IMR-90 (cell line): ENCODE measurements at regions not wholly inside any gene's neighbourhood (a gene's known extent, or its start where the extent isn't known, plus 50 kb on each side); places are given as distances from the start of the nearest gene placed in this dataset.

Experiments used
- ATAC-seq: fragments of 200-7000 bp; cut with Tn5 transposase; 2 replicates; pipeline ENCODE4 v1.9.1; 2020; ENCODE audit warnings: low read depth, mild to moderate bottlenecking, moderate library complexity
- BruUV-seq: library from RNA; stranded (reverse); fragments of 400-500 nt; replicated peaks from 2 replicates; lab custom pipeline; 2021; lab: Mats Ljungman, UMichigan
- CTCF ChIA-PET: fragments of 300-600 bp; formaldehyde crosslinking; extraction: SDS; loops from one replicate; lab custom pipeline; 2021; ENCODE audit warnings: antibody characterized with exemption; lab: Yijun Ruan, JAX
- POLR2A ChIA-PET: fragments of 300-600 bp; sonication (Branson Sonifier 250); formaldehyde crosslinking; loops from one replicate; lab custom pipeline; 2022; ENCODE audit warnings: antibody characterized with exemption; ENCODE audit not compliant: unreplicated experiment; lab: Charles Lee
- DNase-seq: peaks from one replicate; pipeline ENCODE4 v3.0.0; 2013
- H2AFZ ChIP-seq: replicated peaks from 2 replicates; pipeline ENCODE3; 2013; ENCODE audit warnings: low read length, mild to moderate bottlenecking; ENCODE audit not compliant: poor library complexity
- H2AK5ac ChIP-seq: 2 replicates; pipeline ENCODE4 v1.6.1; 2013; ENCODE audit warnings: low read depth, low read length, inconsistent platforms
- H2AK9ac ChIP-seq: replicated peaks from 2 replicates; pipeline ENCODE3; 2013; ENCODE audit warnings: mild to moderate bottlenecking, low read depth, low read length, moderate library complexity; ENCODE audit not compliant: poor library complexity
- H2BK120ac ChIP-seq: 2 replicates; pipeline ENCODE4 v1.6.1; 2013; ENCODE audit warnings: low read depth, low read length, inconsistent platforms
- H2BK15ac ChIP-seq: 3 replicates; pipeline ENCODE4 v1.6.1; 2013; ENCODE audit warnings: low read depth, low read length, inconsistent platforms
- H2BK20ac ChIP-seq: 2 replicates; pipeline ENCODE4 v1.6.1; 2013; ENCODE audit warnings: low read depth, mild to moderate bottlenecking, inconsistent platforms, low read length, moderate library complexity
- H2BK5ac ChIP-seq: 2 replicates; pipeline ENCODE4 v1.6.1; 2013; ENCODE audit warnings: mild to moderate bottlenecking, low read depth, low read length, inconsistent platforms; ENCODE audit not compliant: poor library complexity, severe bottlenecking
- H3K14ac ChIP-seq: replicated peaks from 2 replicates; pipeline ENCODE4 v1.6.1; 2013; ENCODE audit warnings: low read depth, low read length, inconsistent platforms
- H3K18ac ChIP-seq: 2 replicates; pipeline ENCODE4 v1.6.1; 2013; ENCODE audit warnings: low read depth, low read length, control low read depth
- H3K23ac ChIP-seq: 2 replicates; pipeline ENCODE4 v1.6.1; 2013; ENCODE audit warnings: low read depth, low read length, inconsistent platforms
- H3K27ac ChIP-seq: 2 replicates; pipeline ENCODE4 v1.5.1; 2013; ENCODE audit warnings: mild to moderate bottlenecking, control low read depth, low read length; ENCODE audit not compliant: insufficient read depth
- H3K27me3 ChIP-seq: 2 replicates; pipeline ENCODE4 v1.6.1; 2013; ENCODE audit warnings: low read length; ENCODE audit not compliant: control insufficient read depth, insufficient read depth
- H3K36me3 ChIP-seq: 2 replicates; pipeline ENCODE4 v1.6.1; 2013; ENCODE audit warnings: low read length, mixed read lengths; ENCODE audit not compliant: control insufficient read depth, insufficient read depth
- H3K4ac ChIP-seq: 2 replicates; pipeline ENCODE4 v1.6.1; 2013; ENCODE audit warnings: low read depth, low read length, inconsistent platforms
- H3K4me1 ChIP-seq: 2 replicates; pipeline ENCODE4 v1.6.1; 2013; ENCODE audit warnings: low read length, mixed read lengths; ENCODE audit not compliant: control insufficient read depth, insufficient read depth
- H3K4me2 ChIP-seq: 2 replicates; pipeline ENCODE4 v1.6.1; 2013; ENCODE audit warnings: low read depth, mild to moderate bottlenecking, control low read depth, low read length, moderate library complexity
- H3K4me3 ChIP-seq: 2 replicates; pipeline ENCODE4 v1.5.1; 2013; ENCODE audit warnings: low read depth, mild to moderate bottlenecking, control low read depth, low read length, moderate library complexity; ENCODE audit not compliant: insufficient read depth
- H3K56ac ChIP-seq: 2 replicates; pipeline ENCODE4 v1.6.1; 2013; ENCODE audit warnings: low read length, inconsistent platforms; ENCODE audit not compliant: insufficient read depth; ENCODE audit errors: extremely low read depth
- H3K79me1 ChIP-seq, 2 experiments: 2 replicates each; pipeline ENCODE4 v1.6.1; 2013; ENCODE audit warnings: low read length in 2 of 2, inconsistent platforms in 1 of 2, low read depth in 1 of 2
- H3K9ac ChIP-seq: 2 replicates; pipeline ENCODE4 v1.6.1; 2013; ENCODE audit warnings: low read depth, low read length, control low read depth
- H3K9me1 ChIP-seq: 2 replicates; pipeline ENCODE4 v1.6.1; 2013; ENCODE audit warnings: low read length, inconsistent platforms; ENCODE audit not compliant: insufficient read depth
- H3K9me3 ChIP-seq: 2 replicates; pipeline ENCODE4 v1.6.1; 2013; ENCODE audit warnings: low read length; ENCODE audit not compliant: control insufficient read depth, insufficient read depth
- H4K20me1 ChIP-seq: 2 replicates; pipeline ENCODE4 v1.6.1; 2013; ENCODE audit warnings: low read length, inconsistent platforms; ENCODE audit not compliant: insufficient read depth
- H4K5ac ChIP-seq: 2 replicates; pipeline ENCODE4 v1.6.1; 2013; ENCODE audit warnings: mild to moderate bottlenecking, low read depth, low read length, control low read depth
- H4K8ac ChIP-seq, 2 experiments: 2 replicates each; pipeline ENCODE4 v1.6.1; 2013; ENCODE audit warnings: low read depth in 2 of 2, low read length in 2 of 2, control low read depth in 1 of 2, inconsistent platforms in 1 of 2
- H4K91ac ChIP-seq: 2 replicates; pipeline ENCODE4 v1.6.1; 2013; ENCODE audit warnings: low read depth, low read length, inconsistent platforms; ENCODE audit not compliant: insufficient read depth
- FOS ChIP-seq: fragments of 150-350 bp; IDR thresholded peaks from 2 replicates; pipeline ENCODE4 v1.6.1; 2016; ENCODE audit warnings: low read depth, low read length
- POLR2A ChIP-seq: IDR thresholded peaks from 2 replicates; pipeline ENCODE4 v1.6.1; 2012; ENCODE audit warnings: mild to moderate bottlenecking, low read depth, low read length
- WGBS, 2 experiments: methylation state at CpG; one replicate each; pipeline versions ENCODE4 v1.1.5 to v1.1.7; 2013; ENCODE audit warnings: missing lambda C conversion rate in 2 of 2; ENCODE audit not compliant: insufficient read length in 1 of 2; ENCODE audit errors: extremely low coverage in 2 of 2; 5-methylcytosine and 5-hydroxymethylcytosine counted together
- dilution Hi-C: fragments of 300-500 bp; cut with HindIII; formaldehyde crosslinking; loops from one replicate; pipeline ENCODE4 v1.14.3; 2018; ENCODE audit warnings: low sequenced_read_pairs; ENCODE audit not compliant: unreplicated experiment
- in situ Hi-C: fragments of 300-500 bp; cut with MboI; formaldehyde crosslinking; loops from 3 replicates; pipeline ENCODE4 v1.14.3; 2019; ENCODE audit warnings: low sequenced_read_pairs, inconsistent platforms, mixed read lengths
- intact Hi-C: fragments of 100-400 bp; cut with micrococcal nuclease; formaldehyde crosslinking; loops from 2 replicates; pipeline ENCODE4 v1.10.0; 2022
- TF ChIP-seq, protein P1 (sequence below): fragments of 150-350 bp; IDR thresholded peaks from 2 replicates; pipeline ENCODE4 v1.6.1; 2017; ENCODE audit warnings: mild to moderate bottlenecking, antibody characterized with exemption, low read length, low read depth

DNA sequence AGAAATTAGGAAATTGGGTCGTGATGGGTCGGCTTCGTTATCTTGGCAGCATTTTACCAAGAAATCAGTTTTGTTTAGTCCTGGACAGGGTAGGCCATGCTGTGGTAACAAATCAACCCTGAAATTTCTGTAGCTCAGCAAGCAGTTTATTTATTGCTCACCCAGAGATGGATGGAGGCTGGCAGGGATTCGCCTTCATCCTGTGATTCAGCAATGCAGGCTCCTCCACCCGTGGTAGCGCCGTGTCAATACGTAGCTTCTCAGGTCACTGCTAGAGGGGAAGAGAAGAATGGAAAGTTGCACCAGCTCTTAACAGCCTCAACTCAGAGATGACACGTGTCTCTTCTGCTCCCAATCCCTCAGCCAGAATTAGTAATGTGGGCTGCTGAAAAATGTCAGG is 157.0 kb upstream of the SGK1 start:
- POLR2A ChIA-PET: no interaction called here

More for the DNA sequence above, 157.0 kb upstream of the SGK1 start:
- H4K20me1 ChIP-seq: no peaks in the 10 kb centered on the region
- 90% methylated on average over 3 of the region's 9 CpGs; no CpG with 5 or more reads in 1 of the 2 experiments for WGBS, 2 experiments
- no peak overlapping the region for H3K23ac ChIP-seq
- H4K91ac ChIP-seq: no peak overlapping the region
- H3K56ac ChIP-seq: no peak overlapping the region
- H2BK5ac ChIP-seq: no peak overlapping the region
- H2BK120ac ChIP-seq: no peak overlapping the region
- no peaks in the 10 kb centered on the region for H3K27me3 ChIP-seq
- no TSS peak for BruUV-seq
- DNase-seq (no peak), ATAC-seq (no peak)
- intact Hi-C loops (no loop called here), dilution Hi-C loops (no loop called here), in situ Hi-C loops (no loop called here)
- H3K27ac ChIP-seq: no peak overlapping the region
- no peaks in the 10 kb centered on the region for H3K36me3 ChIP-seq
- no peak overlapping the region for H3K4me2 ChIP-seq
- no peak overlapping the region for H4K8ac ChIP-seq
- no peak overlapping the region for H3K14ac ChIP-seq
- no peak overlapping the region for H3K18ac ChIP-seq
- no peak overlapping the region for H2BK20ac ChIP-seq
- no peak overlapping the region for H2AK9ac ChIP-seq
- CTCF ChIA-PET: interaction anchor here (0.6 to 1.0 kb wide), 2 partner anchors 347 to 486 kb away, joined by 4 read pairs; no protein-coding TSS in a partner anchor
- no peaks in the 10 kb centered on the region for H3K9me1 ChIP-seq
- no peak overlapping the region for H3K9ac ChIP-seq
- H3K79me1 ChIP-seq: no peaks in the 10 kb centered on the region
- no peaks in the 10 kb centered on the region for H3K9me3 ChIP-seq
- 0 out of 2 replicates have a peak, but pooled peaks cover 3% of the 10 kb centered on the region for H3K4me1 ChIP-seq
- no peak overlapping the region for H2AK5ac ChIP-seq
- no peak overlapping the region for H3K4ac ChIP-seq
- no peak overlapping the region for H2BK15ac ChIP-seq
- no peak overlapping the region for H4K5ac ChIP-seq
- H2AFZ ChIP-seq: no peak overlapping the region
- H3K4me3 ChIP-seq: no peak overlapping the region
- TF ChIP-seq, protein P1, sequence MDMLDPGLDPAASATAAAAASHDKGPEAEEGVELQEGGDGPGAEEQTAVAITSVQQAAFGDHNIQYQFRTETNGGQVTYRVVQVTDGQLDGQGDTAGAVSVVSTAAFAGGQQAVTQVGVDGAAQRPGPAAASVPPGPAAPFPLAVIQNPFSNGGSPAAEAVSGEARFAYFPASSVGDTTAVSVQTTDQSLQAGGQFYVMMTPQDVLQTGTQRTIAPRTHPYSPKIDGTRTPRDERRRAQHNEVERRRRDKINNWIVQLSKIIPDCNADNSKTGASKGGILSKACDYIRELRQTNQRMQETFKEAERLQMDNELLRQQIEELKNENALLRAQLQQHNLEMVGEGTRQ: no peak
- TF ChIP-seq FOS (no peak), POLR2A (no peak)
